ENCODE measurements at regions not wholly inside any gene's neighbourhood (a gene's known extent, or its start where the extent isn't known, plus 50 kb on each side); places are given as distances from the start of the nearest gene placed in this dataset.
"Not testable (repeated sequence)": the region's sequence is repeated elsewhere in the genome, so short reads cannot be mapped to it uniquely, and the experiment has no call there.

- H2AFZ ChIP-seq (ENCODE audit: low read length), result no peak overlapping the region
- POLR2A ChIA-PET, result interaction anchor here (0.5 to 0.7 kb wide), 4 partner anchors 25 to 88 kb away, joined by 3 to 6 read pairs (median 4); no protein-coding TSS in a partner anchor
These were observed 57.9 kb upstream of the ST3GAL6 start for GRCh38 chr3:98705212-98705611.

GRCh38 chr3:98705694-98706093 is 57.4 kb upstream of the ST3GAL6 start:
- ChIA-PET CTCF (ENCODE audit: unreplicated experiment) (no interaction called here), POLR2A (interaction anchor here (0.5 kb wide), 1 partner anchor 56 kb away, joined by 5 read pairs; no protein-coding TSS in a partner anchor)
- no peak overlapping the region for H3K27ac ChIP-seq (ENCODE audit: low read depth, low read length, poor library complexity, severe bottlenecking)
- H3K9me2 ChIP-seq (ENCODE audit: insufficient read depth, low read length), result no peaks in the 10 kb centered on the region
- no peaks in the 10 kb centered on the region for H3K9me3 ChIP-seq (ENCODE audit: low read length)
- H2AFZ ChIP-seq (ENCODE audit: low read length), result no peak overlapping the region
- no TSS peak for BruUV-seq (replicated peaks)
- intact Hi-C loops (cut with micrococcal nuclease; ENCODE audit: unreplicated experiment), result no loop called here
- no peaks in the 10 kb centered on the region for H4K20me1 ChIP-seq (ENCODE audit: insufficient read depth, low read length)
- no peaks in the 10 kb centered on the region for H3K36me3 ChIP-seq (ENCODE audit: insufficient read depth, low read length)
- DNase-seq (ENCODE audit: low spot score), result no peak
- no peaks in the 10 kb centered on the region for H3K79me2 ChIP-seq (ENCODE audit: insufficient read depth, low read depth, low read length)
- no peak overlapping the region for H3K4me3 ChIP-seq (ENCODE audit: low read depth, low read length, poor library complexity, severe bottlenecking)
- H3K4me1 ChIP-seq (ENCODE audit: insufficient read depth, low read length, poor library complexity, severe bottlenecking), result no peaks in the 10 kb centered on the region
- TF ChIP-seq CTCF (conservative IDR thresholded peaks at IDR 0.05; ENCODE audit: low read length) (no peak), EZH2phosphoT487 (IDR thresholded peaks at IDR 0.05; ENCODE audit: borderline replicate concordance, low read depth, low read length) (no peak)
- no peak overlapping the region for H3K4me2 ChIP-seq (ENCODE audit: low read length)

More at GRCh38 chr3:98705212-98705611, 57.9 kb upstream of the ST3GAL6 start:
- Histone ChIP-seq H4K20me1 (ENCODE audit: insufficient read depth, low read length) (no peaks in the 10 kb centered on the region), H3K9me3 (ENCODE audit: low read length) (no peaks in the 10 kb centered on the region), H3K4me3 (ENCODE audit: low read depth, low read length, poor library complexity, severe bottlenecking) (no peak overlapping the region), H3K9me2 (ENCODE audit: insufficient read depth, low read length) (no peaks in the 10 kb centered on the region), H3K4me1 (ENCODE audit: insufficient read depth, low read length, poor library complexity, severe bottlenecking) (no peaks in the 10 kb centered on the region), H3K4me2 (ENCODE audit: low read length) (no peak overlapping the region), H3K36me3 (ENCODE audit: insufficient read depth, low read length) (no peaks in the 10 kb centered on the region), H3K27ac (ENCODE audit: low read depth, low read length, poor library complexity, severe bottlenecking) (no peak overlapping the region), H3K79me2 (ENCODE audit: insufficient read depth, low read depth, low read length) (no peaks in the 10 kb centered on the region)
- TF ChIP-seq EZH2phosphoT487 (IDR thresholded peaks at IDR 0.05; ENCODE audit: borderline replicate concordance, low read depth, low read length) (no peak), CTCF (conservative IDR thresholded peaks at IDR 0.05; ENCODE audit: low read length) (no peak)
- DNase-seq (ENCODE audit: low spot score), result no peak
- intact Hi-C loops (cut with micrococcal nuclease; ENCODE audit: unreplicated experiment), result no loop called here
- CTCF ChIA-PET (ENCODE audit: unreplicated experiment), result no interaction called here
- BruUV-seq (replicated peaks), result no TSS peak

- H2AFZ ChIP-seq (ENCODE audit: low read length); H3K27ac ChIP-seq (ENCODE audit: low read depth, low read length, poor library complexity, severe bottlenecking); H3K9me3 ChIP-seq (ENCODE audit: low read length); H3K4me3 ChIP-seq (ENCODE audit: low read depth, low read length, poor library complexity, severe bottlenecking); intact Hi-C loops (cut with micrococcal nuclease; ENCODE audit: unreplicated experiment); DNase-seq (ENCODE audit: low spot score); H3K4me1 ChIP-seq (ENCODE audit: insufficient read depth, low read length, poor library complexity, severe bottlenecking); BruUV-seq (replicated peaks); POLR2A ChIA-PET; H3K4me2 ChIP-seq (ENCODE audit: low read length); H3K9me2 ChIP-seq (ENCODE audit: insufficient read depth, low read length); H3K79me2 ChIP-seq (ENCODE audit: insufficient read depth, low read depth, low read length); H3K36me3 ChIP-seq (ENCODE audit: insufficient read depth, low read length); H4K20me1 ChIP-seq (ENCODE audit: insufficient read depth, low read length): not testable (repeated sequence)
- CTCF ChIA-PET (ENCODE audit: unreplicated experiment), result interaction anchor here (0.5 kb wide), 1 partner anchor 975 kb away, joined by 3 read pairs; no protein-coding TSS in a partner anchor
These were observed 54.5 kb upstream of the ST3GAL6 start for GRCh38 chr3:98708681-98709080.

Measured in OCI-LY7 (cell line).